IPS-18c (cell line): ENCODE measurements at regions not wholly inside any gene's neighbourhood (a gene's known extent, or its start where the extent isn't known, plus 50 kb on each side); places are given as distances from the start of the nearest gene placed in this dataset.

Experiments used
- H3K4me3 ChIP-seq: 2 replicates; pipeline ENCODE4 v1.7.0; 2013; ENCODE audit warnings: low read depth, mild to moderate bottlenecking, low read length, moderate library complexity; ENCODE audit not compliant: insufficient read depth
- H3K9me3 ChIP-seq: one replicate; pipeline ENCODE4 v1.6.1; 2013; ENCODE audit warnings: mild to moderate bottlenecking, low read length, moderate library complexity; ENCODE audit not compliant: control insufficient read depth, insufficient read depth

- H3K4me3 ChIP-seq, result no peak overlapping the region
These were observed 51.8 kb upstream of the ESRRB start for GRCh38 chr14:76324133-76324532.

More at GRCh38 chr14:76324133-76324532, 51.8 kb upstream of the ESRRB start:
- no peaks in the 10 kb centered on the region for H3K9me3 ChIP-seq
